22Rv1 (cell line): ENCODE measurements at regions not wholly inside any gene's neighbourhood (a gene's known extent, or its start where the extent isn't known, plus 50 kb on each side); places are given as distances from the start of the nearest gene placed in this dataset.
A peak's percentile ranks its signal among the peaks of the same experiment; 100 is the strongest.

Experiments
- H3K27ac ChIP-seq: fragments of 450-650 bp; 2 replicates; pipeline ENCODE4 v1.5.1; 2017
- CTCF ChIP-seq: fragments of 450-650 bp; IDR thresholded peaks from 2 replicates; pipeline ENCODE4 v1.5.1; 2017; ENCODE audit warnings: mild to moderate bottlenecking
- ZFX ChIP-seq: fragments of 450-650 bp; IDR thresholded peaks from 2 replicates; pipeline ENCODE4 v1.6.1; 2017; ENCODE audit warnings: antibody characterized with exemption, borderline replicate concordance

GRCh38 chr21:43358940-43359822, 67.8 kb downstream of the SIK1 start:
- H3K27ac ChIP-seq, result no peak overlapping the region
- TF ChIP-seq CTCF (no peak), ZFX (no peak)

GRCh38 chr21:43357715-43358430, 69.1 kb downstream of the SIK1 start:
- no peak overlapping the region for H3K27ac ChIP-seq
- TF ChIP-seq ZFX (no peak), CTCF (no peak)

GRCh38 chr21:43355925-43356289, 71.0 kb downstream of the SIK1 start:
- H3K27ac ChIP-seq, result no peak overlapping the region
- TF ChIP-seq CTCF, result peak; percentile 60
- TF ChIP-seq ZFX, result no peak

GRCh38 chr21:43355266-43355924, 71.5 kb downstream of the SIK1 start:
- TF ChIP-seq ZFX, result no peak
- no peak for TF ChIP-seq CTCF
- no peak overlapping the region for H3K27ac ChIP-seq

- TF ChIP-seq CTCF (no peak), ZFX (no peak)
- no peak overlapping the region for H3K27ac ChIP-seq
Measured at GRCh38 chr21:43354666-43355065, 72.3 kb downstream of the SIK1 start.

- H3K27ac ChIP-seq, result no peak overlapping the region
- TF ChIP-seq CTCF (no peak), ZFX (no peak)
Measured at GRCh38 chr21:43354026-43354420, 72.9 kb downstream of the SIK1 start.
